Left lung (tissue), 4 donors: ENCODE measurements at regions not wholly inside any gene's neighbourhood (a gene's known extent, or its start where the extent isn't known, plus 50 kb on each side); places are given as distances from the start of the nearest gene placed in this dataset.

Experiments used
- ATAC-seq: fragments of 200-7000 bp; cut with Tn5 transposase; one replicate; pipeline ENCODE4 v1.9.1; 2020; ENCODE audit warnings: moderate library complexity
- DNase-seq, 4 donors: peaks; one replicate each; pipeline ENCODE4 v3.0.0-alpha.2; 2013 to 2020
- H3K27ac ChIP-seq, 2 donors: fragments of 200-600 bp; sonication (generic) in 1 of 2; one replicate each; pipeline versions ENCODE4 v1.5.0 to v1.8.0; 2020 to 2021
- H3K27me3 ChIP-seq, 2 donors: fragments of 200-600 bp; sonication (generic) in 1 of 2; one replicate each; pipeline versions ENCODE4 v1.5.0 to v1.8.0; 2020 to 2021
- H3K36me3 ChIP-seq, 2 donors: fragments of 200-600 bp; sonication (generic) in 1 of 2; one replicate each; pipeline versions ENCODE4 v1.5.0 to v1.8.0; 2020 to 2021
- H3K4me1 ChIP-seq, 2 donors: fragments of 200-600 bp; one replicate each; pipeline ENCODE4 v1.8.0; 2021
- H3K4me3 ChIP-seq, 2 donors: fragments of 200-600 bp; sonication (generic) in 1 of 2; one replicate each; pipeline versions ENCODE4 v1.5.0 to v1.8.0; 2020 to 2021; ENCODE audit warnings: mild to moderate bottlenecking in 1 of 2
- H3K9me3 ChIP-seq, 2 donors: fragments of 200-600 bp; sonication (generic) in 1 of 2; one replicate each; pipeline versions ENCODE4 v1.5.0 to v1.8.0; 2020 to 2021
- intact Hi-C, 2 donors: fragments of 100-400 bp; cut with DNase I; formaldehyde crosslinking; loops; one replicate each; pipeline versions ENCODE4 v1.11.2 to v1.14.2; 2022
- TF ChIP-seq, protein P1 (sequence below), 2 donors: fragments of 200-600 bp; sonication (generic) in 1 of 2; IDR thresholded peaks; one replicate each; pipeline versions ENCODE4 v1.5.0 to v1.8.0; 2021; ENCODE audit warnings: antibody characterized with exemption in 2 of 2
- donor health status: DM: no; HTN: yes; CAD: no.
- donor health status: DM: no; HTN: no; CAD: no.

- ATAC-seq (no peak), DNase-seq (no peak)
- Histone ChIP-seq H3K36me3 (no peaks in the 10 kb centered on the region), H3K4me3 (no peak overlapping the region), H3K27ac (no peak overlapping the region), H3K4me1 (no peaks in the 10 kb centered on the region), H3K9me3 (no peaks in the 10 kb centered on the region), H3K27me3 (no peaks in the 10 kb centered on the region)
- TF ChIP-seq, protein P1, sequence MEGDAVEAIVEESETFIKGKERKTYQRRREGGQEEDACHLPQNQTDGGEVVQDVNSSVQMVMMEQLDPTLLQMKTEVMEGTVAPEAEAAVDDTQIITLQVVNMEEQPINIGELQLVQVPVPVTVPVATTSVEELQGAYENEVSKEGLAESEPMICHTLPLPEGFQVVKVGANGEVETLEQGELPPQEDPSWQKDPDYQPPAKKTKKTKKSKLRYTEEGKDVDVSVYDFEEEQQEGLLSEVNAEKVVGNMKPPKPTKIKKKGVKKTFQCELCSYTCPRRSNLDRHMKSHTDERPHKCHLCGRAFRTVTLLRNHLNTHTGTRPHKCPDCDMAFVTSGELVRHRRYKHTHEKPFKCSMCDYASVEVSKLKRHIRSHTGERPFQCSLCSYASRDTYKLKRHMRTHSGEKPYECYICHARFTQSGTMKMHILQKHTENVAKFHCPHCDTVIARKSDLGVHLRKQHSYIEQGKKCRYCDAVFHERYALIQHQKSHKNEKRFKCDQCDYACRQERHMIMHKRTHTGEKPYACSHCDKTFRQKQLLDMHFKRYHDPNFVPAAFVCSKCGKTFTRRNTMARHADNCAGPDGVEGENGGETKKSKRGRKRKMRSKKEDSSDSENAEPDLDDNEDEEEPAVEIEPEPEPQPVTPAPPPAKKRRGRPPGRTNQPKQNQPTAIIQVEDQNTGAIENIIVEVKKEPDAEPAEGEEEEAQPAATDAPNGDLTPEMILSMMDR (IDR thresholded peaks at IDR 0.05) = no peak
- intact Hi-C loops = no loop called here
Measured at GRCh38 chr2:186912979-186913378, 64.0 kb upstream of the ZSWIM2 start.

DNA sequence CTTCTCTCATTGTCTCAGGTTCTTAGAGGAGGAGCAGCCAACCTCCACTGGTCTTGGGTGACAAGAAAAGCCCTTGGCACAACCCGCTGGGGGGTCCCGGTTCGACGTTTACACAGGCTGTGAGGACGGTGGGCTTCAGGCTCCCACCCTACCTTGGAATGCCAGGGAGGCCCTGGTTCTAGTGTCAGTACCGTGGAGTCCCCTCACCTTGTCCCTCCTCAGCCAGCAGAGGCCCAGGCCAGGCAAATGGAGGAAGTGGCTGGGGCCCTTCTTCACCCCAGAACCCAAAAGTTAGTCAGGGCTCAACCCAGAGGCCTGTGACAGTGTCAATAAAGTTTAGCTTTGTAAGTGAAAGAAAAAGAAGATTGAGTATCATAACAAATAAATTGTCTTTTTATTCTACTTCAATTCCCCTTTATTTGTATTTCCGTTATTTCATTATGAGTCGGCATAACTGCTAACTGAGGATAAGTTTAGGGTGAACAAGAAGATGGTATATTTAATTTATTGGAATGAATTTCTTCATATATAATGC is 62.6 kb upstream of the ZSWIM2 start:
- TF ChIP-seq, protein P1 (IDR thresholded peaks at IDR 0.05) = no peak
- H3K4me1 ChIP-seq = no peaks in the 10 kb centered on the region
- H3K27me3 ChIP-seq = no peaks in the 10 kb centered on the region
- no peaks in the 10 kb centered on the region for H3K9me3 ChIP-seq
- no peak overlapping the region for H3K27ac ChIP-seq
- no peak overlapping the region for H3K4me3 ChIP-seq
- H3K36me3 ChIP-seq = no peaks in the 10 kb centered on the region
- intact Hi-C loops = no loop called here
- no peak for DNase-seq
- no peak for ATAC-seq

GRCh38 chr2:186910996-186911395 is 62.0 kb upstream of the ZSWIM2 start:
- ATAC-seq = no peak
- intact Hi-C loops = no loop called here
- Histone ChIP-seq H3K27me3 (no peaks in the 10 kb centered on the region), H3K9me3 (no peaks in the 10 kb centered on the region), H3K4me3 (no peak overlapping the region), H3K4me1 (no peaks in the 10 kb centered on the region), H3K36me3 (no peaks in the 10 kb centered on the region), H3K27ac (no peak overlapping the region)
- TF ChIP-seq, protein P1 (IDR thresholded peaks at IDR 0.05) = no peak
- DNase-seq = no peak

- DNase-seq (no peak), ATAC-seq (no peak)
- TF ChIP-seq, protein P1 (IDR thresholded peaks at IDR 0.05) = no peak
- Histone ChIP-seq H3K36me3 (no peaks in the 10 kb centered on the region), H3K9me3 (no peaks in the 10 kb centered on the region), H3K27me3 (no peaks in the 10 kb centered on the region), H3K4me1 (no peaks in the 10 kb centered on the region), H3K4me3 (no peak overlapping the region), H3K27ac (no peak overlapping the region)
- intact Hi-C loops = no loop called here
Measured at GRCh38 chr2:186909095-186909494, 60.1 kb upstream of the ZSWIM2 start.

- TF ChIP-seq, protein P1 (IDR thresholded peaks at IDR 0.05) = no peak
- intact Hi-C loops = no loop called here
- no peaks in the 10 kb centered on the region for H3K36me3 ChIP-seq
- no peaks in the 10 kb centered on the region for H3K27me3 ChIP-seq
- H3K27ac ChIP-seq = no peak overlapping the region
- H3K9me3 ChIP-seq = no peaks in the 10 kb centered on the region
- no peaks in the 10 kb centered on the region for H3K4me1 ChIP-seq
- no peak for DNase-seq
- H3K4me3 ChIP-seq = no peak overlapping the region
- ATAC-seq = no peak
Measured at GRCh38 chr2:186907897-186908296, 58.9 kb upstream of the ZSWIM2 start.
